KBM-7 (cell line): ENCODE measurements at regions not wholly inside any gene's neighbourhood (a gene's known extent, or its start where the extent isn't known, plus 50 kb on each side); places are given as distances from the start of the nearest gene placed in this dataset.
"Not testable (repeated sequence)": the region's sequence is repeated elsewhere in the genome, so short reads cannot be mapped to it uniquely, and the experiment has no call there.

ENCODE experiments used
- DNase-seq: peaks from one replicate; pipeline ENCODE4 v3.0.0-alpha.2; 2015
- in situ Hi-C: fragments of 300-500 bp; cut with MboI; formaldehyde crosslinking; loops from 2 replicates; pipeline ENCODE4 v1.14.3; 2020; ENCODE audit warnings: low sequenced_read_pairs, low pct_unique_long_range_greater_than_20kb, mixed read lengths

- in situ Hi-C loops = no loop called here
- DNase-seq = no peak
These were observed 143.9 kb downstream of the ALX1 start for GRCh38 chr12:85423947-85424346.

- peak; percentile 52 for DNase-seq
- in situ Hi-C loops = no loop called here
These were observed 144.7 kb downstream of the ALX1 start for GRCh38 chr12:85424581-85425348.

- no peak for DNase-seq
- in situ Hi-C loops = no loop called here
These were observed 145.3 kb downstream of the ALX1 start for GRCh38 chr12:85425349-85425612.

GRCh38 chr12:85425926-85426325, 145.9 kb downstream of the ALX1 start:
- DNase-seq = no peak
- in situ Hi-C loops = no loop called here

GRCh38 chr12:85433148-85433547, 153.1 kb downstream of the ALX1 start:
- DNase-seq, in situ Hi-C loops: not testable (repeated sequence)

- no peak for DNase-seq
- in situ Hi-C loops = no loop called here
These were observed 160.3 kb downstream of the ALX1 start for GRCh38 chr12:85440271-85440670.

GRCh38 chr12:85441025-85441424, 161.0 kb downstream of the ALX1 start:
- in situ Hi-C loops = no loop called here

GRCh38 chr12:85441741-85442140, 161.7 kb downstream of the ALX1 start:
- in situ Hi-C loops = no loop called here
- DNase-seq = no peak

More at GRCh38 chr12:85441025-85441424, 161.0 kb downstream of the ALX1 start:
- DNase-seq = no peak

GRCh38 chr12:85445060-85445938, 165.3 kb downstream of the ALX1 start:
- in situ Hi-C loops = no loop called here
- DNase-seq = no peak

GRCh38 chr12:85448031-85448430, 168.0 kb downstream of the ALX1 start:
- DNase-seq = no peak
- in situ Hi-C loops = no loop called here

GRCh38 chr12:85448548-85449139, 168.6 kb downstream of the ALX1 start:
- in situ Hi-C loops = no loop called here
- peak; percentile 14 for DNase-seq

GRCh38 chr12:85457016-85457415, 177.0 kb downstream of the ALX1 start:
- in situ Hi-C loops = no loop called here
- DNase-seq = no peak

- DNase-seq = no peak
- in situ Hi-C loops = no loop called here
These were observed 181.1 kb downstream of the ALX1 start for GRCh38 chr12:85461127-85461526.

GRCh38 chr12:85462888-85463287, 182.9 kb downstream of the ALX1 start:
- no peak for DNase-seq

GRCh38 chr12:85466890-85467289, 186.9 kb downstream of the ALX1 start:
- DNase-seq = no peak
- in situ Hi-C loops = no loop called here

More at GRCh38 chr12:85462888-85463287, 182.9 kb downstream of the ALX1 start:
- in situ Hi-C loops = no loop called here

- peak; percentile 76 for DNase-seq
- in situ Hi-C loops = no loop called here
These were observed 188.5 kb downstream of the ALX1 start for GRCh38 chr12:85468356-85469157.

GRCh38 chr12:85469158-85470086, 189.4 kb downstream of the ALX1 start:
- in situ Hi-C loops = not testable (repeated sequence)
- DNase-seq = peak; percentile 88

GRCh38 chr12:85475277-85475676, 195.3 kb downstream of the ALX1 start:
- DNase-seq, in situ Hi-C loops: not testable (repeated sequence)
